GM21576 (cell line): ENCODE measurements at regions not wholly inside any gene's neighbourhood (a gene's known extent, or its start where the extent isn't known, plus 50 kb on each side); places are given as distances from the start of the nearest gene placed in this dataset.

ENCODE experiments used
- ATAC-seq: cut with Tn5 transposase; IDR thresholded peaks from one replicate; pipeline ENCODE4 v1.9.1; 2021; ENCODE audit warnings: mild to moderate bottlenecking, moderate library complexity; ENCODE audit not compliant: unreplicated experiment

DNA sequence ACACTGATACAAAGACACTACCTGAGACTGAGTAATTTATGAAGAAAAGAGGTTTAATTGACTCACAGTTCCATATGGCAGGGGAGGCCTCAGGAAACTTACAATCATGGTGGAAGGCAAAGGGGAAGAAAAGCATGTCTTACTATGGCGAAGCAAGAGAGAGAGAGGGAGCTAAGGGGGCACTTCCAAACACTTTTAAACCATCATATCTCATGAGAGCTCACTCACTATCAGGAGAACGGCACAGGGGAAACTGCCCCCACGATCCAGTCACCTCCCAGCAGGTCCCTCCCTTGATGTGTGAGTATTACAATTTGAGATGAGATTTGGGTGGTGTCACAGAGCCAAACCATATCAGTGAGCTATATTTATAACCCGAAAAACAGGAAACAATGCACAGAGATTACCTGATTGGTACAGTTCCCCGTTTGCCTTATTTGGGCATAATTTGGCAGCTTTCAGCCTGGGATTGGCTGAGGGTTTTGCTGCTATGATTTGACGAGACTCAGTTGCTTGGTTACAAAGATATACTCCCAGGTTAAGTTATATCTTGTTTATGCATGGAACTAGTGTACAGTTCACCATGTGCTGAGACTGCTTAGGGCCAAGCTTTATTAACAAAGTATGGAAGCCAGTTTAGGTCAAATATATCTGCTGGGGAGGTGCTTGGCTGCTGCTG, 184.2 kb downstream of the NR2F2 start:
- no peak for ATAC-seq

DNA sequence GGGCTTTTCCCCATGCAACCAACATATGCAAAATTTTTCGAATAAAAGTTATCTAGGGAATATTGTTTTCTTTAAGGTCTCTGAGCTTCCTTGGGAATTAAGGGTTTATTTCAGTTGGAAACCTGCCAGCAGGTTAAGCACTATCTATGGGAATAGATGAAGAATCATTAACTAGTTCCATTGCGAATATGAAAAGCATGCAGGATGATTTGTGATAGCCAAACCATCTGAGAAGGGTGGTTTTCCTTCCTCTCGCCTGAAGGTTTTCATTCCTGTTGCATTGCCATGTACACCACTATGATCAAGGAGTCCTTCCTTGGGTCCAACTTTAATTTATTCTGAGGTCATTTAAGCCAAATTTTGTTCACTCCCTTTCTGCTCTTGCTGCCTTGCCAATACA, 184.9 kb downstream of the NR2F2 start:
- no peak for ATAC-seq

DNA sequence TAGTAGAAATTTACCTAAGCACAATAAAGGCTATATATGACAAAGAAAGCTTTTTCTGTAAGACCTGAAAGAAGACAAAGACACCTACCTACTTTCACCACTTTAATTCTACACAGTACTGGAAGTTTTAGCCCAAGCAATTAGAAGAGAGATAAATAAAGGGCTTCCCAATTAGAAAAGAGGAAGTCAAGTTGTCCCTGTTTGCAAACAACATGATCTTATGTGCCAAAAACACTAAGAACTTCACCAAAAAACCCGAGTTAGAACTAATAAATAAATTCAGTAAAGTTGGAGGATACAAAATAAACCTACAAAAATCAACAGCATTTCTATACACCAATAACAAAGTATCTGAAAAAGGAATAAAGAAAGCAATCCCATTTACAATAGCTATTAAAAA, 190.9 kb downstream of the NR2F2 start:
- ATAC-seq = no peak

DNA sequence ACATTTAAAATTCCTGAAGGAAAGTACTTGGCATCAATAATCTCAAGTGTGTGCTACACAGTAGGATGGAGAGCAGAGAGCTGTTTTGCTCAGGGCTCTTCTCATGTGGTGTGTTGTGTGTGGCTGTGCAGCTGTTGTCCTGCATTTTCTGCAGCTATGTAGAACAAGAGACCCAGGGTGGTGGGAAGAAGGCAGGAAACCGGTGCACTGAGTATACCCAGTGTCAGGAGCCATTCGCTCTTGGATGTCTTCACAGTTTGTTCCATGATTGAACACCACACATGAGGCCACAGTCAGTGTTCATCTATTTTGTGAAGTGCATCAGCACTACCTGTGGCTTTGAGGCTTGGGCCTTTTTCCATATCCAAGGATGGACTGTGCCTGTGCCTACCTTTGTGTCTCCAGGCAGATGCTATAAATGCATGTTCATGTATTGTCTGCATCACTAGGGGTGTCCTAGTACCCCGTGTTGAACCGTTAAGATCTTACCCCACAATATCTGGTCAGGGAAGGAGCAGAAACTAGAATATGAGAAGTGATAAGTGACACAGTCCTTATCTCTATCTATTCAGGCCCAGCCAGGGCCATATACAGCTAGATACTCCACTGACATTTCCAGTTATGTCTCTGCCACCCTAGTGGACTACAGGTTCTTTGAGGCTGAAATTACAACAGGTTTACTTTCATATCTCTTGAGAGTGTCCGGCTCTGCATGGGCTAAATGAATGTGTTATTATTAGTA, 194.3 kb downstream of the NR2F2 start:
- no peak for ATAC-seq

DNA sequence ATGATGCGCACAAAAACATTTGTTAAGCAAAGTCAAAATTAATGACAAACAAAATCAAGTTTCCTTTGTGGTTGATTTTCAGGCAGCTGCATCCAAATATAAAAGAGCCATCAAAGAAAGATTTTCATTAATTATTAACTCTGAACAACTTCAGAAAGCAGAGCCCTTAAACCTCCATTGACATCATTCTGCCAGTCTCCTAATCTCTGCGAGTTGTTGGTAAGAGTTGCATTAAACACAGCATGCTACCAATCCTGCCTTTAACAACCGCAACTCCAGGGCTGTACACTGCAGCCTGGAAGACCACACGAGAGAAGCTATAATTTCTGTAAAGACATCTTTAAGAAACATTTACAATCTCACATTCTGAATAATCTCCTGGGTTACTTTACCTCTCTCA, 204.6 kb downstream of the NR2F2 start:
- no peak for ATAC-seq

DNA sequence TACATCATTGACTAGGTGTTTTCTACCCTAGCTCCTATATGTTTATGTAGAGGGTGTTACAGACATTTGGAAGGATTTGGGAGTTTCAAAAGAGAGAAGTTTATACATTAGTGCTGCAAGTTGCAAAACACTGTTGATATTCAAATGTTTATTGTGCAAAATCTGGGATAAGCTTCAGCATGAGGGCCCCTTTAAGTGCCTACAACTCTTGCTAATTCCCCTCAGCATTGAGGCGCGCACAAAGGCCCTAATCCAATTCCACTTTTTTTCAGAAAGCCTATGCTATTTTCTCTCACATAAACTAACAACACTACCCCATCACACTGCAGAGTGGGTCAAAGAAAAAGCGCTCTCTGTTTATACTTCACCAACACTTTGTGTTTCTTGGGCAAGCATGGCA, 208.0 kb downstream of the NR2F2 start:
- ATAC-seq = no peak

DNA sequence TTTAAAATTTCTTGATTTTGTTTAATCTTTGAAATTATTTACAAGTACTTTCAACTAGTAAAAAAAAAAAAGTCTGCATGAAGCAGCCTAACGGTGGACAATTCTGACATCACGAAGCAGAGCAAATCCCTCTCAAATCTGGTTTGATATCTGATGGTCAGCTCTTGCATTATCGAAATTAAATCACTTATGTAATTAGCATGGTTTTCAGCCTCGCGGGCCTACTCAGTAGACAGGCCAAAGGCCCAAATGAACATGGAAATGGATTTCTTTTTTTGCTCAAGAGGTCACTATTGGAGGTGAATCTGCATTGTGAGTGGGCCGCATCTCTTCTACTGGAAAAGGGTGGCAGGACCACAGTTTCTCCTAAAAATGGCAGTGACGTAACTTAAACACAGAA, 209.8 kb downstream of the NR2F2 start:
- ATAC-seq = no peak

DNA sequence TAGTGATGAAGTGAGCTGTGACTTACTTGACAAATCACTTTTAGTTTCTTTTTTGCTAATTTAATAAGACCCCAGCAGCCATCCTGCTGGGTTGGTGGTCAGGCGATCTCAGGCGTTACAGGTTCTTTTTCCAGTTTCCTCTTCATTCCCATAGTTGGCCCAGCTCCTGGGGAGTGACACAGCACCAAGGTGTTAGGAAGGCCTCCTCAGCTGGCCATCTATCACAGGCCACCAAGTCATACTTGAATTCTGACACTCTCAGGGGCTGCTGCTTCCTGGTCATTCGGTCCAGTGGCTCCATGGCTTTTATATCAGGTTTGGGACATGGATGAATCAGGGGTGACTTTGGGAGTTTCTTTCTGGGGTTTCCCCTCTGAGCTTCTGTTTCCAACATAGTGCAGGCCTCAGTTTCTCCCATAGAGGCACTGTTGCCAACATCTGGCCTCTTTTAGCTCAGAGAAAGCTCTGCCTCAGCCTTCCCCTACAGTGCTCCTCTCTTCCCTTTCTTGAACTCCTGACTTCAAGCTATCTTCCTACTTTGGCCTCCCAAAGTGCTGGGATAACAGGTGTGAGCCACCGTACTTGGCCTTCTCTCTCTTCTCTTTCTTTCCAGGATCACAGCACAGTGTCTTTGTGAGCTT, 211.8 kb downstream of the NR2F2 start:
- no peak for ATAC-seq

DNA sequence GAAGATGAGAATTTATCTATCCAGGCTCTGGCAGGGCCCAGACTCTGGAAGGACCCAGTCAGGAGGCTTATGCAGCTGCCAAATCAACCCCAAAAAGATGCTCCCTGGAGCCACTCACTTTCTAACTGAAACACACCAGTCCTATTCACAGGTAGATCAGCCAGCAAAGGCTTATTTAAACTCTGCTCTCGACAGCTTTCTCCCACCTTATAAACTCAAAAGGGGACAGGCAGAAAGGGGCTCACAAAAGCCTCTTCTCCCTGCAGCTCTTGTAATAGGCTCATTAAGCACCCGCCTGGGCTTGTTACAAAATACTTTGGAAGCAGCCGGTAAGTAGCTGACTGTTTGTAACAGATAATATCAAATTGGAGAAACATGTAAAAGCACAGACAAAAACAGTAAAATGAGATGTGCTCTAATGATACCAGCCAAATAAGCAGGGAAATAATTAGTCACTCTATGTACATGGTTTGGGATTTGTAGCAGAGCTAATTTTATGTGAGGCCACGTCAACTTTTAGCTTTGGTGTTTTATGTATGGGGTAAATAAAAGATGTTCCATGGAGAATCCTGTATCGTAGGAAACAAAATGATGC, 213.8 kb downstream of the NR2F2 start:
- ATAC-seq = no peak

DNA sequence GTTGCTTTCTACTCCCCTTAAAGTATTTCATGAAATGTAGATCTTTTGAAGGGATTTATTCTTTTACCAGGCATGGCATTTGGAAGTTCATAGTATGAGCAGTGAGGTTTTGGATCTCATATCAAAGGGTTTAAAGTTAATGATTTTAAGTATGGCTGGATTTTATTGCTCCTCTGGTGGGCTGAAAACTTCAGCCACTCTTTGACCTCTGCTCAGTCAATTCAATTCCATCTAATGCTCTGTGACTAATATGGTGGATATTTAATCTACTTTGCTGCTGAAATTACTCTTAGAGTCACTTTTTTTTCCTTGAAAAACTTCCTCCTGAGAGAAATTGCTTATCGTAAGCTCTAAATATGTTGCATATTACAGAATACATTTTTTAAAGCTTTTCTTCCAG, 218.6 kb downstream of the NR2F2 start:
- ATAC-seq = no peak

DNA sequence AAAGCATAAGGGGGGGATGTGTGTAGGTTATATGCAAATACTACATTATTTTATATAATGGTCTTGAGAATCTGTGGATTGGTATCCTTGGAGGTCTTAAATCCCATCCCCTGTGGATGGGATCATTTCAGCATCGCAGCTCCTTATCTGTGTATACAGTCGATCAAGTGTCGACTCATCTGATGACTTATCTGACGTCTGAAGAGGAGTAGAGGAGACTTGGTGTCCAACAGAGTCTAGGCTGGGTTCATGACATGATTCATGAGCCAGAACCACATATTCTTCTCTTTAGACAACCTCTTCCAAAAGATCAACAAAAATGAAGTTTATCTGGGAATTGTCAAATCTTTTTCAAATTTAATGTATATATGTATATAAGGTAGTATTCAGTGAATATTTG, 220.7 kb downstream of the NR2F2 start:
- no peak for ATAC-seq

DNA sequence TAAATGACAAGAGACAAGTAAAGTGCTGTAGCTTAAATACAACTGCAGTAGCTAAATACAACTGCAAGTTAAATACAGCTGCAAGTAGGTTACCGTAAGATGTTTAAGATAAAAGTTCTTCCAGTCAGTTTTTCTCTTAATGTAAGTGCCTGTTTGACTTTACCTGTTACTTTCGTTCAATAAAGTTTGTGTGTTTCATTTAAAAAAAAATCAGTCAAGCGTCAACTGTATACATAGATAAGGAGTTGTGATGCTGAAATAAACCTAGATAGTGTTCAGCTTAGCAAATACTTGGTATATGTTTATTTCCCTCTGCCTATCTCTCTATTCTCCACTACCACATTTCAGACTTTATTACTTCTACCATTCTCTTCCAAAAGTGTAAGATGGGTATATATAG, 221.2 kb downstream of the NR2F2 start:
- ATAC-seq = no peak

DNA sequence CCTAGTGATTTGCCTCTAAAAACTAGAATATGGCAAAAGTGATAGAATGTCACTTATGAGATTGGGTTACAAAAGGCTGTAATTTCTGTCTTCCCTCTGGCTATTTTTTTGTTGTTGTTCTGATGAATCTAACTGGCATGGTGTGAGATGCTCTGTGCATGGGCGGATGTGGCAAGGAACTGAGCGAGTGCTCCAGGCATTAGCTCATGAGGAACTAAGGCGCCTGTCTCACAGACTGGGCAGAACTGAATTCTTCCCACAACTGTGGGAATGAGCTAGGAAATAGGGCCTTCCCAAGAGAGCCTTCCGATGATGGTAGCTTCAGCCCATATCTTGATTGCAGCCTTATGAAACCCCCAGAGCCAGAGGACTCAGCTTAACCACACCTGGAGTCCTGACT, 222.5 kb downstream of the NR2F2 start:
- ATAC-seq = no peak

DNA sequence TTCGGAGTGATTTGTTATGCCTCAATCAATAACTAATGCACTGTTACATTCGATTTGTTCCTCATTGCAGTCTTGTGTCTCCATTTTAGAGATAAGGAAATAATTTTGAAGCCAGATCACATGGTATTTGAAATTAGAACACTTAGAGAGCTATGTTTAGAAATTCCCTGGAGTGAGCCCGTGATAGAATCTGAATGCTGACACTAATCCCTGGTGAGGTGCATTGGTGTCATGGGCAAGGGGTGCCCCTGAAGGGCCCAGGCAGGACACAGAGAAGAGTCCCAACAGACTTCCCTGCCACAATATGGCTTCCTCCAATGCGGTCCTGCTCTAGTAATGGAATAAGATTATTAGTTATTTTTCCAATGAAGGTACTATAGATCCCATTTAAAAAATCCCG, 223.0 kb downstream of the NR2F2 start:
- ATAC-seq = no peak

DNA sequence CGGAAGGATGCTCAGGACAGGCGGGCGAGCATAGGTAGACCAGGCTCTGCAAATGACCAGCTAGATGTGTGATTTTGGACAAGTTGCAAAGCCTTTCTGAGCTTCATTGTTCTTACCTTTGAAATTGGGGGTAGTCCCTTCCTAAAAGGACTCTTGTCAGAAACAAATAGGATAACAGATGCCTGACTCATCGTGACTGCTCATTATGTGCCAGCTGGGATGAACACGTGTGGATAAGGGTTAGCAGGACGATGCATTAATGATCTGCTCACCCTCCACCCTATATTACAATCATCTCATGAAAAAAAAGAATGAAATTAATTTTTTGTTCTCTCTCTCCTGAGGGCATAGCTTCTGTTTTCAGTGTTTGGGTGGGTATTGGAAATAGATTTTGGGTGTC, 223.4 kb downstream of the NR2F2 start:
- ATAC-seq = no peak

DNA sequence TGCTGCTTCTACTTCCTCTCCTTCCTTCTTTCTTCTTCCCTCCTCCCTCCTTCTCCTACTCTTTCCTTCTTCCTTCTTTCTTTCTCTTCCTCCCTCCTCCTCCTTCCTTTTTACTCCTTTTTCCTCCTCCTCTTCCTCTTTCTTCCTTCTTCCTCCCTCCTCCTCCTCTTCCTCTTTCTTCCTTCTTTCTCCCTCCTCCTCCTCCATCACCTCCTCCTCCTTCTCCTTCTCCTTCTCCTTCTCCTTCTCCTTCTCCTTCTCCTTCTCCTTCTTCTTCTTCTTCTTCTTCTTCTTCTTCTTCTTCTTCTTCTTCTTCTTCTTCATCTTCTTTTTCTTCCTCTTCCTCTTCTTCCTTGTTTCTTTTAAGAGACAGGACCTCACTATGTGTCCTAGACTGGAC, 224.0 kb downstream of the NR2F2 start:
- no peak for ATAC-seq

DNA sequence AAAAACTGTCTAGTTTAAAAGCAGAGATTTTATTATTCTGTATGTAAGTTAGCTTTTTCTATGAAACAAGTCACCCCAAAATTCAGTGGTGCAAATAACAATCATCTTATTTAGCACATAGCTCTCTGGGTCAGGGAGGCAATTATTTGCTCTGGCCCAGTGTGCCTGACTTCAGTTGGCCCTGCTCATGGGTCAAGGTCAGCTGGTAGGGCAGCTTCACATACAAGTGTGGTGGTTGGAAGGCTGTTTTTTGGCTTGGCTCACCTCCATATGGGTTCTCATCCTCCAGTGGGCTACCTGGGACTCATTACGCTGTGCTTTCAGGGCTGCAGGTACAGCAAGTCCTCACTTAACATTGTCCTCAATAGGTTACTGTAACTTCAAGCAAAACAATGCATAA, 228.6 kb downstream of the NR2F2 start:
- ATAC-seq = no peak

DNA sequence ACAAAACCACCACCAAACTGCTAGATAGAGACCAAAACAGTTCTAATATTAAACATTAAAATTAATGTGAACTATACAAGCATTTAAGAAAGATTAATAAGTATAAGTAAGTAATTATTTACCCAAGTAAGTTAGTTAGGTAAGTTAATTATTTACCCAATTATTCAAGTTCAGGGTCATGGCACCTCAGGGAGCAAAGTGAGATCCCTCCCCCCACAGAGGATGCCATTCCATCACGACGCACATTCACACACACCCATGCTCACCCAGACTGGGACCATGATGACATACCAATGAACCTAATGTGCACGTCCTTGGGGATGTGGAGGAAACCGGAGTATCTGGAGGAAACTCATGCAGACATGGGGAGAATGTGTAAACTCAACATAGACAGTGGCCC, 229.1 kb downstream of the NR2F2 start:
- no peak for ATAC-seq

DNA sequence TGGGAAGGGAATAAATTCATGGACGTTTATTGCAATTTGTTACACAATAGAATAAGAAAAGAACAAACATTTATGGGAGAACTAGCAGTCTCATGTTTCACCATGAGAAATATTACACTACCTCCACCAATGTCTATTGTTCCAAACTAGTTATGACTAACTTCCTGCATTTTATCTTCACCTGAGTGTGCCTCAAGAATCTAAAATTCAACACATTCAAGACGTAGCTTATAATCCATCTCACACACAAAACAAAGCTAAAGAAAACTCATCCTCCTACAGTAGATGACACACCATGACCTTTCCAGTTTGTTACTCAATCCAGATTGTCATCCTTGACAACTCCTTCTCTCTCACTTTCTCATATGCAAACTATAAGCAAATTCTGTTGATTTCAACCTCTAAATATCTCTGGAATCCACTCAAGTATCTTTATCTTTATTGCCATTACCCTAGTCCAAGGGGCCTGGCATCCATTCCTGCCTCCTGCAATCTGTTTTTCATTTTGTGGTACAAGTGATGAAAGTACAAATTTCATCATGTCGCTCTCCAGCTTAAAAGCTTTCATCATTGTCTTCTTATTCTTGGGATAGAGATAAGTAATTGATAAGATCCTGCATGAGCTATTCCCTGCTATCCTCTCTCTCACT, 229.9 kb downstream of the NR2F2 start:
- no peak for ATAC-seq

DNA sequence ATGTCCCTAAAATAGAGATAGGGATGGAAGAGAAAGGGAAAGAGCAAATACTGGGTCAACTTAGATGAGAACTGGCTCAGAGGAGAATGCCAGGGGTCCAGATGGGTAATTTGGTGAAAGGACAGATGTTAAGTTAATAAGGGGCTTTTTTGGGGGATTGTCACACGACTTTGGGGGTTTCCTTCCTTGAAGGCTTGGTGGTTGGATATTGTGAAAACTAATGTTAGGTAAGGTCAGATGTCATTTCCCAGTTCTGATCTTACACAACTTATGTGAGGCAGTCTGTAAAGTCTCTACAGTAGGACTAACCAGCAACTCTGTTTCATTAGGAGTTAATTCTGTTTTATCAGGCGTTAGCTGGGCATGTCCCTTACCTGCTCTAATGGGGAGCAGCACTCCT, 231.1 kb downstream of the NR2F2 start:
- no peak for ATAC-seq

DNA sequence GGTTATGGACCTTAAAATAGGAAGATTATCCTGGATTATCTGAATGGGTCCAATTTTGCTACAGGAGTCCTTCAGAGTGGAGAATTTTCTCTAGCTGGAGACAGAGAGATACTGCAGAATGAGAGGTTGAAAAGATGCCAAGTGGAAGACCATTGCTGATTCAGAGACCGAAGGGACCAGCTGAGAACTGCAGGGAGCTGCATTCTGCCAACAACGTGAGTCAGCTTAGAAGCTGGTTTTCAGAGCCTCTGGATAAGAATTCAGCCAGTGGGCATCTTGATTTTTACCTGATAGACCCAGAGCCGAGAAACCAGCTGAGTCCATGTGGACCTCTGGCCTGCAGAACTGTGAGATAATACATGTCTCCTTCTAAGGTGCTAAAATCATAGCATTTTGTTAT, 234.0 kb downstream of the NR2F2 start:
- no peak for ATAC-seq
